Ectodermal cell (in vitro differentiated cells): ENCODE measurements at regions not wholly inside any gene's neighbourhood (a gene's known extent, or its start where the extent isn't known, plus 50 kb on each side); places are given as distances from the start of the nearest gene placed in this dataset.

Experiments
- H3K27ac ChIP-seq: 2 replicates; pipeline ENCODE4 v1.7.0; 2013; ENCODE audit warnings: mild to moderate bottlenecking, low read depth, low read length; ENCODE audit not compliant: insufficient read depth, poor library complexity, severe bottlenecking
- H3K27me3 ChIP-seq: 2 replicates; pipeline ENCODE4 v1.7.0; 2013; ENCODE audit warnings: mild to moderate bottlenecking, low read length; ENCODE audit not compliant: insufficient read depth, control insufficient read depth, poor library complexity, severe bottlenecking
- H3K36me3 ChIP-seq: one replicate; pipeline ENCODE4 v1.7.0; 2013; ENCODE audit warnings: low read length; ENCODE audit not compliant: control insufficient read depth, insufficient read depth
- H3K4me1 ChIP-seq: one replicate; pipeline ENCODE4 v1.7.0; 2013; ENCODE audit warnings: low read length; ENCODE audit not compliant: control insufficient read depth, insufficient read depth
- H3K4me3 ChIP-seq: 2 replicates; pipeline ENCODE4 v1.7.0; 2013; ENCODE audit warnings: low read depth, low read length, control low read depth; ENCODE audit not compliant: insufficient read depth
- H3K9me3 ChIP-seq: 2 replicates; pipeline ENCODE4 v1.7.0; 2013; ENCODE audit warnings: mild to moderate bottlenecking, low read length, moderate library complexity; ENCODE audit not compliant: control insufficient read depth
- WGBS, 2 experiments: methylation state at CpG; one replicate each; pipeline ENCODE4 v1.1.7; 2013; ENCODE audit warnings: missing lambda C conversion rate in 2 of 2; 5-methylcytosine and 5-hydroxymethylcytosine counted together

DNA sequence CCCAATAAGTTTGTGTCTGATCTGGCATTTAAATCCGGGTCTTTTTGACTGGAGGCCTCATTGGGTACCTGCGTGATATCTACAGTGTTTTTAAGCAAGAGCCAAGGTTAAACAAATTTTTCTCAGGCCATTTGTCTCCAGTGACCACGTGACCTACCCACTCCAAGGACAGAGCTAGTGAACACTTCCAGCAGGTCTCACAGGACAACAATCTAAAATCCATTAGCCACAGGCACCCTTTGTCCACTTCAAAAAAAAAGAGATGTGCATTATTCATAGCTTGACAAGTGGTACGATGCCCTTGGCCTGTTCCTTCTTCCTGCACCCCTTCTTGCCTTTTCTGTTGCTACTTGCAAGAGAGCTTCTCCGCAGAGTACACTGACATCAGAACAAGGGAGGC, 109.6 kb upstream of the GSC start:
- WGBS, 2 experiments, result 92 to 94% methylated on average over 5 of the region's 5 CpGs
- H3K36me3 ChIP-seq, result no peaks in the 10 kb centered on the region
- no peak overlapping the region for H3K4me3 ChIP-seq
- H3K4me1 ChIP-seq, result peaks cover 3% of the 10 kb centered on the region
- H3K27ac ChIP-seq, result no peak overlapping the region
- no peaks in the 10 kb centered on the region for H3K9me3 ChIP-seq
- H3K27me3 ChIP-seq, result peaks cover 8% of the 10 kb centered on the region

GRCh38 chr14:94876306-94876705, 106.4 kb upstream of the GSC start:
- no peaks in the 10 kb centered on the region for H3K9me3 ChIP-seq
- H3K36me3 ChIP-seq, result no peaks in the 10 kb centered on the region
- H3K4me1 ChIP-seq, result peaks cover 8% of the 10 kb centered on the region
- 63 to 79% methylated on average over 3 of the region's 4 CpGs for WGBS, 2 experiments
- no peaks in the 10 kb centered on the region for H3K27me3 ChIP-seq
- no peak overlapping the region for H3K27ac ChIP-seq
- no peak overlapping the region for H3K4me3 ChIP-seq

DNA sequence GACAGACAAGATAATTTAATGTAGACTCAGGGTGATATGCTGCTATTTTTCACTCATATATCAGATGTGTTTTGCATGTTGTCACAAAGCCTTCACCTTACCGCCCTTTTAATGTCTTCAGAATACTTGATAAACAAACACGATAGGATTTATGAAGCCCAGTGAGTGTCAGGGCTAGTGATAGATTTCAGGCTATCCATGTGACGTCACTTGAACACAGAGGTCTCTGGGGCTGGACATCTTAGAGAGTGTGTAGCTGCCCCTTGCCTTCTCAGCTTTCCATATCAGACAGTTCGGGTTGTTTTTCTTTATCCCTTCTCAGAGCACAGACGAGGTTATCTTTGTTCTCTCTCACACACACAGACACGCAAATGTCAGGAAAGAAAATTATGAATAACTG, 105.3 kb upstream of the GSC start:
- 95% methylated on average over 6 of the region's 6 CpGs for WGBS, 2 experiments
- no peaks in the 10 kb centered on the region for H3K9me3 ChIP-seq
- H3K4me1 ChIP-seq, result peaks cover 8% of the 10 kb centered on the region

GRCh38 chr14:94868772-94869072, 98.8 kb upstream of the GSC start:
- no peak overlapping the region for H3K27ac ChIP-seq
- 84 to 92% methylated on average over 3 of the region's 3 CpGs for WGBS, 2 experiments

More for the DNA sequence above, 105.3 kb upstream of the GSC start:
- Histone ChIP-seq H3K36me3 (no peaks in the 10 kb centered on the region), H3K27me3 (no peaks in the 10 kb centered on the region), H3K27ac (no peak overlapping the region), H3K4me3 (no peak overlapping the region)

DNA sequence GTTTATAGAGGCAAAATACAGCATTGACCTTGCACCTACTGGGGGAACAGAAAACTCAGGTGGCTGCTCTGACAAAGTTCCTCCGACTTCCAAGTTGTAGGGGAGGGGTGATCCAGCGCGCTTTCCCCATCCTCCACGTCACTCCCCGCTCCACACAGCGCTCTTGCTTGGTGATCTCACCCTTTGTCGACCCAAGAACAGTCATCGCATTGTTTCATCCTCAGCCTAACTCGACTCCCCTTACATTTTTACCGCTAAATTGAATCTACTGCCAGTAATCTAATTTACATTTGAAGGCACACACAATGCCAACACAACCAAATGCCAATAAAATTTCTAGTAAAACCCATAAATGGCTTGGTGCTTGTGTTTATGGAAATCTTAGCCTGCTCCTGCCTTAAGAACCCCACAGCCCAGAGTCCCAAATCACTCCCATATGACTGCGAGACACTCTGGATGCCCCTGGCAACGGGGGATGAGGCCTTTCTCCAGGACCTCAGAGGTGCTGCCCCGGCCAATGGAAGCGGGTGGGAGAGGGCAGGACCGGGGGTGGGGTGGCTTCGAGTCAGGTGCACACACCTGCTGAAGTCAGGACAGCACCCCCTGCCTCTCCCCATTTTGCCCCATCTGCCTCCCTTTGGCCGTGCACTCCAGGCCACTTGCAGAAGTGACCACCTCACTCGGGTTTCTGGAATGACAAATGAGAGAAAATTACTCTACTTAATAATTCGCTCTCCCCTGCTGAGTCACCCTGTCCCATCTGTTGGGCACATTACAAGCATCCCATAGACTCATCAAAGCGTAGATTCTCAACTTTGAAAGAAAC, 98.2 kb upstream of the GSC start:
- Histone ChIP-seq H3K4me3 (no peak overlapping the region), H3K27me3 (no peaks in the 10 kb centered on the region), H3K4me1 (peaks cover 6% of the 10 kb centered on the region), H3K36me3 (no peaks in the 10 kb centered on the region), H3K27ac (no peak overlapping the region), H3K9me3 (no peaks in the 10 kb centered on the region)
- 53 to 58% methylated on average over 20 of the region's 20 CpGs for WGBS, 2 experiments

More at GRCh38 chr14:94868772-94869072, 98.8 kb upstream of the GSC start:
- Histone ChIP-seq H3K4me3 (no peak overlapping the region), H3K27me3 (no peaks in the 10 kb centered on the region), H3K9me3 (no peaks in the 10 kb centered on the region), H3K4me1 (peaks cover 6% of the 10 kb centered on the region), H3K36me3 (no peaks in the 10 kb centered on the region)

DNA sequence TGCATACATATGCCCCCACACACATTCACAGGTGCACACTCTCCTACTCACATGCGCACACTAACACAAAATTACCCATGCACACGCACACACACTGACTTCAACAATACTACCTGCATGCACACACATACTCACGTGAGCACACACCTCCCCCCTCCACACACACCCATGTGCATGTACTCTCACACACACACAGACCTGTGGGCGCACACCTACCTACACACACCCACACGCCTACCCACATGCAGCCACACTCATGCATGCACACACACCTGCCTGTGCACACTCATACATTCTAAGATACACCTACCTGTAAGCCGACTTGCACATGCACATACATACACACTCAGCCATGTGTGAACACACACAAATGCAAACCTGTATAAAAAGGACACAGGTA, 97.3 kb upstream of the GSC start:
- Histone ChIP-seq H3K36me3 (no peaks in the 10 kb centered on the region), H3K4me1 (peaks cover 6% of the 10 kb centered on the region), H3K9me3 (no peaks in the 10 kb centered on the region), H3K27me3 (no peaks in the 10 kb centered on the region), H3K4me3 (no peak overlapping the region), H3K27ac (no peak overlapping the region)
- WGBS, 2 experiments, result 91 to 93% methylated on average over 6 of the region's 6 CpGs

- Histone ChIP-seq H3K9me3 (no peaks in the 10 kb centered on the region), H3K27ac (no peak overlapping the region), H3K4me1 (no peaks in the 10 kb centered on the region), H3K36me3 (no peaks in the 10 kb centered on the region), H3K27me3 (no peaks in the 10 kb centered on the region), H3K4me3 (no peak overlapping the region)
- WGBS, 2 experiments, result 90 to 91% methylated on average over 45 of the region's 45 CpGs
Measured at GRCh38 chr14:94864387-94865195, 94.7 kb upstream of the GSC start.

- H3K9me3 ChIP-seq, result no peaks in the 10 kb centered on the region
- H3K27ac ChIP-seq, result no peak overlapping the region
- H3K4me3 ChIP-seq, result no peak overlapping the region
- H3K27me3 ChIP-seq, result no peaks in the 10 kb centered on the region
- no peaks in the 10 kb centered on the region for H3K4me1 ChIP-seq
- no peaks in the 10 kb centered on the region for H3K36me3 ChIP-seq
- 86 to 95% methylated on average over 4 of the region's 5 CpGs for WGBS, 2 experiments
Measured at GRCh38 chr14:94863366-94863765, 93.5 kb upstream of the GSC start.

DNA sequence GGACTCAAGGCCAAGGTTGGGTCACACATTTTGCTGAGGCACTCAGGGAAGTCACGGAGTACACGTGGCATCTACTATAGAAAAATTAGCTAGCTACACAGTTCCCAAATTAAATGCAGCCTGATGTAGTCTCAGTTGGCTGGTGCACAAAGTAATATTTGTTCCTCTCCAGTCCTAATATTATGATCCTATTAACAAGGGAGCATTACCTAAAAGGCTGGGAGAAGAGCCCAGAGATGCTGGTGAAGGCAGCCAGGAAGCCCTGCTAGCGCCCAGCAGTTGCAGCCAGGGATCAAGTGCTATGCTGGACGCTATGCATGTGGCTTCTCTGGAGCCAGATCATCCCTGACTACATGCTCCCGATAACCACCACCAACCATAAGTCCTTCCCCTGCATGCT, 88.0 kb upstream of the GSC start:
- Histone ChIP-seq H3K27me3 (no peaks in the 10 kb centered on the region), H3K9me3 (no peaks in the 10 kb centered on the region), H3K4me3 (no peak overlapping the region), H3K4me1 (no peaks in the 10 kb centered on the region), H3K36me3 (no peaks in the 10 kb centered on the region), H3K27ac (no peak overlapping the region)
- 85 to 92% methylated on average over 5 of the region's 5 CpGs for WGBS, 2 experiments

DNA sequence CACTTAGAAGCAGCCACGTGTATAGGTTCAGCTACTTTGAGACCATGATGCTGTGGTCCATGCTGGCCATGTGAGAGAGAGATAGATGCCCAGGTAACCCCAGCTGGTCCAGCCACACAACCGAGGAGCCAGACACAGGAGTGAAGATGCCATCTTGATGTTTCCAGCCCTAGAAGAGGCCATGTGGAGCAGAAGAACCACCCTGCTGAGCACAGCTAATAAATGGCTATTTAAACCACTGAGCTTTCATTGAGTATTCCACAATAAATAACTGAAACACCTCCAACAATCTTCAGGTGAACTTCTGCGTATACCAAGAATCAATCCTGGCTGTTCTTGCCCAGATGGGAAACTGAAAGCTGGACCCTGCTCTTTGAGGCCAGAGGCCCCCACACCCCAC, 84.0 kb upstream of the GSC start:
- WGBS, 2 experiments, result 95% methylated on average over 3 of the region's 3 CpGs
- Histone ChIP-seq H3K27me3 (no peaks in the 10 kb centered on the region), H3K27ac (no peak overlapping the region), H3K4me1 (no peaks in the 10 kb centered on the region), H3K9me3 (no peaks in the 10 kb centered on the region), H3K36me3 (no peaks in the 10 kb centered on the region), H3K4me3 (no peak overlapping the region)
